ENCODE measurements at regions not wholly inside any gene's neighbourhood (a gene's known extent, or its start where the extent isn't known, plus 50 kb on each side); places are given as distances from the start of the nearest gene placed in this dataset.

DNA sequence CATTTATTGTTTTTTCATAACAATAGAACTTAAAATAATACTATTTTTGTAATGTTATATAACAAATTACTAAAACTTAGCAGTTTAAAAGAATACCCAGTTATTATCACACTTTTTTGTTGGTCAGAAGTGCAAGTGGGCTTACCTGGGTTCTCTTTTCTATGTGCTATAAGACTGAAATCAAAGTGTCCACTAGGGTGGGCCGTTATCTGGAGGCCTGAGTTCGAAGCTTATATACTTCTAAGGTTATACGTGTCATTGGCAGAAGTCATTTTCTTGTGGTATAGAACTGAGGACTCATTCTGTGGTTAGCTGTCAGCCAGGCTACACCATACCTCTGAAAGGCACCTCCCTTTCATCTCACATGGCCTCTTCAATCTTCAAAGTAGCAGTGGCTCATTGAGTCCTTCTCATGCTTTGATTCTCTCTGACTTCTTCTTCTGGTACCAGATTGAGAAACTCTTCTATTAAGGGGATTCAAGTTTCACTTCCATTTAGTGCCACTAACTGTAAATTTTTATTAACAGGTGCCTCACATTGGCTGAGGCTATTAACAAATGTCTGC is 414.3 kb downstream of the AMY1C start:
- BruUV-seq (replicated peaks) = no TSS peak
- H3K27ac ChIP-seq (ENCODE audit: low read depth, low read length, poor library complexity, severe bottlenecking) = no peak overlapping the region
- no peak for DNase-seq (ENCODE audit: low spot score)
- H3K27me3 ChIP-seq (replicated peaks; ENCODE audit: insufficient read depth, low read depth, low read length, poor library complexity) = no peaks in the 10 kb centered on the region
- no peak overlapping the region for H3K4me3 ChIP-seq (ENCODE audit: low read depth, low read length, poor library complexity, severe bottlenecking)
- H3K4me1 ChIP-seq (ENCODE audit: insufficient read depth, low read length, poor library complexity, severe bottlenecking) = no peaks in the 10 kb centered on the region
- ChIA-PET POLR2A (ENCODE audit: low non-redundant PET) (no interaction called here), CTCF (no interaction called here)
- intact Hi-C loops (cut with micrococcal nuclease; ENCODE audit: unreplicated experiment) = no loop called here
- H3K9me3 ChIP-seq (ENCODE audit: low read depth, low read length, poor library complexity, severe bottlenecking) = no peaks in the 10 kb centered on the region
- no peak for TF ChIP-seq EZH2 (IDR thresholded peaks at IDR 0.05; ENCODE audit: borderline replicate concordance, low read depth, low read length, poor library complexity, severe bottlenecking)
- TF ChIP-seq, protein P1, sequence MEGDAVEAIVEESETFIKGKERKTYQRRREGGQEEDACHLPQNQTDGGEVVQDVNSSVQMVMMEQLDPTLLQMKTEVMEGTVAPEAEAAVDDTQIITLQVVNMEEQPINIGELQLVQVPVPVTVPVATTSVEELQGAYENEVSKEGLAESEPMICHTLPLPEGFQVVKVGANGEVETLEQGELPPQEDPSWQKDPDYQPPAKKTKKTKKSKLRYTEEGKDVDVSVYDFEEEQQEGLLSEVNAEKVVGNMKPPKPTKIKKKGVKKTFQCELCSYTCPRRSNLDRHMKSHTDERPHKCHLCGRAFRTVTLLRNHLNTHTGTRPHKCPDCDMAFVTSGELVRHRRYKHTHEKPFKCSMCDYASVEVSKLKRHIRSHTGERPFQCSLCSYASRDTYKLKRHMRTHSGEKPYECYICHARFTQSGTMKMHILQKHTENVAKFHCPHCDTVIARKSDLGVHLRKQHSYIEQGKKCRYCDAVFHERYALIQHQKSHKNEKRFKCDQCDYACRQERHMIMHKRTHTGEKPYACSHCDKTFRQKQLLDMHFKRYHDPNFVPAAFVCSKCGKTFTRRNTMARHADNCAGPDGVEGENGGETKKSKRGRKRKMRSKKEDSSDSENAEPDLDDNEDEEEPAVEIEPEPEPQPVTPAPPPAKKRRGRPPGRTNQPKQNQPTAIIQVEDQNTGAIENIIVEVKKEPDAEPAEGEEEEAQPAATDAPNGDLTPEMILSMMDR (conservative IDR thresholded peaks at IDR 0.05; ENCODE audit: low read depth, low read length) = 0 out of 2 replicates have a peak, but pooled peaks have one; percentile 22
- no peaks in the 10 kb centered on the region for H3K36me3 ChIP-seq (ENCODE audit: insufficient read depth, low read length, poor library complexity, severe bottlenecking)

DNA sequence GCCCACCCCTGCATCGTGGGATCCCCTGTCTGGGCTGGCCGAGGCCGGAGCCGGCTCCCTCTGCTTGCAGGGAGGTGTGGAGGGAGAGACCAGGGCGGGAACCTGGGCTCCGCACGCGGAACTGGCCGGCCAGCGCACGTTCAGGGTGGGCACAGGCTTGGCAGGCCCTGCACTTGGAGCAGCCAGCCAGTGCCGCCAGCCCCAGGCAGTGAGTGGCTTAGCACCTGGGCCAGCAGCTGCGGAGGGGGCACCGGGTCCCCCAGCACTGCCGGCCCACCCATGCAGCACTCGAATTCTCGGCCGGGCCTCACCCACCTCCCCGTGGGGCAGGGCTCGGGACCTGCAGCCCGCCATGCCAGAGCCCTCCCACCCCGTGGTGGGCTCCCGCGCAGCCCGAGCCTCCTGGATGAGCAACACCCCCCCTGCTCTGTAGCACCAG is 422.6 kb downstream of the AMY1C start:
- DNase-seq (ENCODE audit: low spot score) = no peak
- Histone ChIP-seq H3K27me3 (replicated peaks; ENCODE audit: insufficient read depth, low read depth, low read length, poor library complexity) (no peaks in the 10 kb centered on the region), H3K4me3 (ENCODE audit: low read depth, low read length, poor library complexity, severe bottlenecking) (no peak overlapping the region), H3K27ac (ENCODE audit: low read depth, low read length, poor library complexity, severe bottlenecking) (no peak overlapping the region), H3K36me3 (ENCODE audit: insufficient read depth, low read length, poor library complexity, severe bottlenecking) (no peaks in the 10 kb centered on the region), H3K4me1 (ENCODE audit: insufficient read depth, low read length, poor library complexity, severe bottlenecking) (no peaks in the 10 kb centered on the region), H3K9me3 (ENCODE audit: low read depth, low read length, poor library complexity, severe bottlenecking) (peaks cover 4% of the 10 kb centered on the region)
- ChIA-PET POLR2A (ENCODE audit: low non-redundant PET) (no interaction called here), CTCF (no interaction called here)
- no TSS peak for BruUV-seq (replicated peaks)
- intact Hi-C loops (cut with micrococcal nuclease; ENCODE audit: unreplicated experiment) = no loop called here
- TF ChIP-seq, protein P1 (conservative IDR thresholded peaks at IDR 0.05; ENCODE audit: low read depth, low read length) = no peak
- no peak for TF ChIP-seq EZH2 (IDR thresholded peaks at IDR 0.05; ENCODE audit: borderline replicate concordance, low read depth, low read length, poor library complexity, severe bottlenecking)

DNA sequence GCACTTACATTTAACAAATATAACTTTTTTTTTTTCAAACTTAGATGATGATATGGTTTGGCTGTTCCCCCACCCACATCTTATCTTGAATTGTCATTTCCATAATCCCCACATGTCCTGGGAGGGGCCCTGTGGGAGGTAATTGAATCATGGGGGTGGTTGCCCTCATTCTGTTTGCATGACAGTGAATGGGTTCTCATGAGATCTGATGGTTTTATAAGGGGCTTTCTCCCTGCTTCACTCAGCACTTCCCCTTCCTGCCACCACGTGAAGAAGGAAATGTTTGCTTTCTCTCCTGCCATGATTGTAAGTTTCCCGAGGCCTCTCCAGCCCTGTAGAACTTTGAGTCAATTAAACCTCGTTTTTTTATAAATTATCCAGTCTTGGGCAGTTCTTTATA is 432.6 kb downstream of the AMY1C start:
- TF ChIP-seq, protein P1 (conservative IDR thresholded peaks at IDR 0.05; ENCODE audit: low read depth, low read length) = no peak
- TF ChIP-seq EZH2 (IDR thresholded peaks at IDR 0.05; ENCODE audit: borderline replicate concordance, low read depth, low read length, poor library complexity, severe bottlenecking) = no peak
- Histone ChIP-seq H3K36me3 (ENCODE audit: insufficient read depth, low read length, poor library complexity, severe bottlenecking) (no peaks in the 10 kb centered on the region), H3K4me3 (ENCODE audit: low read depth, low read length, poor library complexity, severe bottlenecking) (no peak overlapping the region), H3K9me3 (ENCODE audit: low read depth, low read length, poor library complexity, severe bottlenecking) (no peaks in the 10 kb centered on the region), H3K4me1 (ENCODE audit: insufficient read depth, low read length, poor library complexity, severe bottlenecking) (no peaks in the 10 kb centered on the region), H3K27ac (ENCODE audit: low read depth, low read length, poor library complexity, severe bottlenecking) (no peak overlapping the region), H3K27me3 (replicated peaks; ENCODE audit: insufficient read depth, low read depth, low read length, poor library complexity) (no peaks in the 10 kb centered on the region)
- no TSS peak for BruUV-seq (replicated peaks)
- POLR2A ChIA-PET (ENCODE audit: low non-redundant PET) = no interaction called here
- intact Hi-C loops (cut with micrococcal nuclease; ENCODE audit: unreplicated experiment) = no loop called here
- peak; percentile 34 for DNase-seq (ENCODE audit: low spot score)
- CTCF ChIA-PET = no interaction called here

Data from A673 (cell line).